ENCODE measurements at regions not wholly inside any gene's neighbourhood (a gene's known extent, or its start where the extent isn't known, plus 50 kb on each side); places are given as distances from the start of the nearest gene placed in this dataset.

DNA sequence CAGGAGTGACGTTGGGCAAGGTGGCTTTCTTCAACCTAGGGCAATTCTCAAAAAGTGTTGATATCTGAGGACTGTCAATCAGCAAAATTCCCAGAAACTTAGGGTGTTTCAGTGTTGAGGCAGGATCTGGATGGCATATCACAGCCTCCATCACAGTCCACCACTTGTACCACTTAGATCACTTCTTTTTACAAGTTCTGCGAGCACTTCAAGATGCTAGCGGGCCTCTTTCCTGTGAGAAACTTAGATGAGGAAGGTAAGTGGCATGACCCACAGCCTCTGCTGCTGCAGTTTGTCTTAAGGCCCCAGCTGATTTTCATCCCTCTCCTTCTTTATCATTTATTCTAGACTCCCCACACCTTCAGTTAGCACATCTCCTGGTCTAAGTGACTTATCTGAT is 295.4 kb upstream of the ZNF521 start:
- DNase-seq (ENCODE audit: low spot score), result no peak

GRCh38 chr18:25646971-25647370 is 295.0 kb upstream of the ZNF521 start:
- no peak for DNase-seq (ENCODE audit: low spot score)

DNA sequence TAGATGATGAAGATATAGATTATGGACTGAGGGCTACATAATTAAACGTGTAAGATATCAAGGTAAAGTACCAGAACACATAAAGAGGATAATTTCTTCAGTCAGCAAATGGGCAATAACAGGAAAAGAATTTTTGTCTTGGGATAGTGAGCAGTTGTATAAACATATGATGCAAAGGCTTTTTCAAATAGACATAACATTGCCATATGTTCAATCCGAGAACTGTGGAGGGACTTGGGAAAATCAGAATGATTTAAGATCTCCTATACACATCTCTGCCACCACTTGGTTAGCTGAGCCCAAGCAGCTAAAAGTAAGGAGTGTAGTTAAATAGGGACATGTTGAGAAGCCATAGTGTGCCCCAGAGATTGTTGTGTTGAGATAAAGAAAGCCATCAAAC is 287.6 kb upstream of the ZNF521 start:
- no peak for DNase-seq (ENCODE audit: low spot score)

GRCh38 chr18:25633563-25633962 is 281.6 kb upstream of the ZNF521 start:
- DNase-seq (ENCODE audit: low spot score), result no peak

DNA sequence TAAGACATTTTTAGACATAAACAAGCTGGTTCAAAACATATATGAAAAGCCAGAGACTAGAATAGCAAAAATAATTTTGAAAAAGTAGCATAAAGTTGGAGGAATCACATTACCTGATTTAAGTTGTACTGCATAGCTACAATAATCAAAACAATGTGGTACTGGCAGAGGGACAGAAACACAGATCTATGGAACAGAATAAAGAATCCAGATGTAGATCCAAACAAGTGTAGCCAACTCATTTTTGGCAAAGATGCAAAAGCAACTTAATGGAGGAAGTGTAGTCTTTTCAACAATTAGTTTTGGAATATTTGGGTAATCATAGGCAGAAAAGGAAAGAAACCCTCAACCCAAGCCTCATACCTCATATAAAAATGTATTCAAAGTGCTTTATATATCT is 278.7 kb upstream of the ZNF521 start:
- no peak for DNase-seq (ENCODE audit: low spot score)

DNA sequence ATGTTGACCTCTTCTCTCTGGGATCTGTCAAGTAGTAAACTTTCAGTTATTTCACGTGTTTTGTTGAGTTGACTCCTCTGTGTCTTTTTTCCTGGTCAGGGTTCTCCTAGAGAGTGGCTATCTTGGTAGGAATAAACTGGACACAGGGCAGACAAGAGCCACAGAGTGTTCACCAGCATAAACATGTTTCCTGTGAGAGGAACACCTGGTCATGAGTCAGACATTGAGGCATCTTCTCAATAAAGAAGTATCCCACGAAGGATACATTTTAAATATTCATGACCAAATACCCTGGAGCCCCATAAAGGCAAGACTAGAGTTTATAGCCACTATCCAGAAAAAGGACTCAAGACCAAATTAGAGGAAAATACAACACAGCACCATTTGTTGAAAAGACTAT is 269.7 kb upstream of the ZNF521 start:
- DNase-seq (ENCODE audit: low spot score), result no peak

DNA sequence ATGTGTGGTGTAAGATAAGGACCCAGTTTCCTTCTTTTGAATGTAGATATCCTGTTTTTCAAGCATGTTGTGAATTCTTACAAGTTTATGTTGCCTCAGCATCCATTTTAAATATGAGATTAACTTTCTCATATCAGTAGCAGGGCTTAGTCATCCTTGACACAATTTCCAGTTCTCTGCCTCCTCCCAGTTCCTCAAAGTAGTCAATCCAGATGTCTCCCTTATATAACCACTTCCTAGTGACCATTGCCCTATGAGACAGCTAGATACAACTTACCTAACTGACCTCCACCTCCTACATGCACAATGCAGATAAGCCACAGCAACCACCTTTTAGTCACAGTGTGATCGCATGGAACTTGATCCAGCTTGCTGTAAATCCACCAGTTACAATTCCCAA is 269.2 kb upstream of the ZNF521 start:
- DNase-seq (ENCODE audit: low spot score), result no peak

DNA sequence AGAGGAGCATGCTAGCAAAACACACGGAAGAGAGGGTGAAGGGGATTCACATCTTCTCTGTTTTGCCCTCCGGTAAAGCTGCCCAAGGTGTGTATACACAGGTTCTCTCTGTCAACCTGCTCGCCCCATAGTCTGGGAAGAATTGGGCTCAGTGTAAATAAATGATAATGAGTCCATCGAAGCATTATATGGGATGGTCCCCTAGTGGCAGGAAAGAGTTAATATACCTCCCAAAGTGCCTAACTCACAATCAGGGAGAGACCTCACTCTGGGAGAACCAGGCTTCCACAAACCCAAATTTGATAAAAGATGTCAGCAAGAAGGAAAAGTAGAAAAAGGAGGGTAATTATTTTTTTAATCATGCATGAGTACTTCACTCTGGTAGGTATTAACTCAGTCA is 262.2 kb upstream of the ZNF521 start:
- no peak for DNase-seq (ENCODE audit: low spot score)

- DNase-seq (ENCODE audit: low spot score), result no peak
Observed at GRCh38 chr18:25612466-25612865, 260.5 kb upstream of the ZNF521 start.

DNA sequence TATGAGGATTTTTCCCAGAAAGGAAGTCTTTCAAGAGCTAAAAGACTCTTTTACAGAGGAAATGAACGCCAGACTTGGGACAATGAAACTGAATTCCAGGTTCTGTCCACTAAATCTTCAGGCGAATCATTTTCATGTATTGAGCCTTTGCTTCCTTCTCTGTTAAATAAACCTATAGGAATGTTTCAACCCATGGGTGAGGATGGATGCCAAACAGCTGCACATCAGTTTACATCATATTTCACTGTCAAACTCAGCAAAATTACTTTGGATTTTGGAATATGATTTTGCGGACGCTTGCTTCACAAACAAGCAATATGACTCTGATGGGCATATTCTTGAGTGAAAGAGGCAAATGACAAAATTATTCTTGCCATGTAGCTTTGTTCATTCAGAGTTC is 256.1 kb upstream of the ZNF521 start:
- DNase-seq (ENCODE audit: low spot score), result no peak

GRCh38 chr18:25604894-25605597 is 253.1 kb upstream of the ZNF521 start:
- no peak for DNase-seq (ENCODE audit: low spot score)

GRCh38 chr18:25604196-25604893 is 252.4 kb upstream of the ZNF521 start:
- no peak for DNase-seq (ENCODE audit: low spot score)

- no peak for DNase-seq (ENCODE audit: low spot score)
Observed at GRCh38 chr18:25599443-25599842, 247.5 kb upstream of the ZNF521 start.

GRCh38 chr18:25597476-25597875 is 245.5 kb upstream of the ZNF521 start:
- no peak for DNase-seq (ENCODE audit: low spot score)

GRCh38 chr18:25595274-25596060 is 243.5 kb upstream of the ZNF521 start:
- no peak for DNase-seq (ENCODE audit: low spot score)

DNA sequence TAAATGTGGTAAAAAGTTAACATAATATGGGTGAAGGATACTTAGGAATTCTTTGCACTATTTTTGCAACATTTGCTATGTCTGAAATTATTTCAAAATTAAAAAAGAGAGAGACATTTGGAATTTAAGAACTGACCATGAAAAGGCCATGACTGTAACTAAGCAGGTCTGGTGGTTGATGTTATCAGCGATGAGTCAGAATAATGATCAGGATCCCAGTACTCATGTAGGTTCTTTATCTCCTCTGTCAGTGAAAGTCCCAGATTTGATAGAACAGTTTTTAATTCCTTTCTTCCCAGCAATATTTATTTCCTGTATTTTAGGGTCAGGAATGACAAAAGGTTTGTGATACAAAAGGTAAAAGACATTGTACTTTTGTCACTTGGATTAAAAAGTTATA is 242.4 kb upstream of the ZNF521 start:
- DNase-seq (ENCODE audit: low spot score), result no peak

DNA sequence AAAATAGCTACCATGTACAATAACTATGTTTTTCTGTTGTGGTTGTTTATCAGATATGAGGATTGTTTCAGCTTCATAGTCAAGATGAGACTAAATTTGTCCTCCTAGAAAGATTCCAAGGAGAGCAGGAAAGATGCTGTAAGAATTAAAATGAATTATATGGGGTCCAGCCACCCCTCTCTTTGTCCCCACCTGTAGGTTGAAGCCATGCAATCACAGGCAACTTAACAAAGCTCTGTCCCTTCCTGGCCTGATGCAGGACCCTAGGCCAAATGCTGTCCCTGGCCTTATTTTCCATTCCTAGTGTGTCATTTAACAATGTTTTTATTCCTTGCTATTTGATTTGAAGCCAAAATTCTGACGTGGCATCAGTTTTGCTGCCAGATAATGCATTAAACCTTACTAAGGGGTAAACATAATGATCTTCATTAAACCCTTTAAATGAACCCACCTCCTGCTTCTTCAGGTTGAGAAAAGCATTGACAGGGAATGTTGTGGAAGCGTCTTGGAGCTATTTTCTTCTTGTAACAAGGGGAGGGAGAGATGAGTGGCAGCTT is 240.9 kb upstream of the ZNF521 start:
- DNase-seq (ENCODE audit: low spot score), result no peak

DNA sequence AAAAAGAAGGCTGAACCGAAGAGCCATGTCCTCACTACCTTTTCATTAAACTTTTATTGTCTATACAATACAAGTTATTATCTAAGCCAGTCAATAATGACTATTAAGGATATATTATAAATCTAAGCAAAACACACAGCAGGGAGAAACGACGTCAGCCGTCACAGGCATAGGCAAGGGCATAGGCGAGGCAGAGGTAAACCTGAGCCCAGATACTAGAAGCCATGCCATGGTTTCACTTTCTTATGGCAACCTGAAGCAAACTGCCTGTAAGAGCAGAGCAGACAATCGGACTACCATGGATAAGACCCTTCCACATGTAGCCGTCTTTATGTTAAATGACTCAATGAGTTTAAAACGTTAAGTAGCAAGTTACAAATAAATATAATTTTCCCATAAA is 238.5 kb upstream of the ZNF521 start:
- no peak for DNase-seq (ENCODE audit: low spot score)

DNA sequence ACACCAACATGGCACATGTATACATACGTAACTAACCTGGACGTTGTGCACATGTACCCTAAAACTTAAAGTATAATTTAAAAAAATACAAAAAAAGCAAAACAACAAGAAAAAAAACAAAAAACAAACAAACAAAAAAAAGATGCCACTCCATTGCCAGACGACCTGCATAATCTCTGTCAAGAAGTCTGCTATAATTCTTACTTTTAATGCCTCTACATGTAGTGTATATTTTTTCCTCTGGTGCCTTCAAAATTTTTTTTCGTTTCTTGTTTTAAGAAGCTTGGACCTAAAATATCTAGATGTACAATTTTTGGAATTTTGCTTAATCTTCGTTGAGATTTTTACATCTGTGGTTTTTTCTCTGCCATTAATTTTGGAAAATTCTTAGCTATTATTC is 235.6 kb upstream of the ZNF521 start:
- DNase-seq (ENCODE audit: low spot score), result no peak

GRCh38 chr18:25568986-25569385 is 217.0 kb upstream of the ZNF521 start:
- no peak for DNase-seq (ENCODE audit: low spot score)

GRCh38 chr18:25563816-25564683 is 212.1 kb upstream of the ZNF521 start:
- no peak for DNase-seq (ENCODE audit: low spot score)

DNA sequence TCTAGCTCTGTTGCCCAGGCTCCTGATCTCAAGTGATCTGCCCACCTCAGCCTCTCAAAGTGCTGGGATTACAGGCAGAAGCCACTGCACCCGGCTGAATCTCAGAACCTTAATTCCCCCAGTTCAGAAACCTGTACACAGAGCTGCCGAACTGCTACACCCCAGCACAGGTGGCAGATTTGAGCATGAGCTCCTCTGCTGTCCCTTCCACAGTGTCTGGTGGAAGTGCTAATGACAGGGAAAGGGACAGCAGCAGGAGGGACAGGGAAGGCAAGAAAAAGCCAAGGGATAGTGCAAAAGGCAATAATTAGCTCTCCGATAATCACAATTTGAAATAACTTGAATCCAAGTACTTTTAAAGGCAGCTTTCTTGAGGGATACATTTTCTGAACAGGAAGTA is 211.4 kb upstream of the ZNF521 start:
- no peak for DNase-seq (ENCODE audit: low spot score)
